ENCODE measurements at regions not wholly inside any gene's neighbourhood (a gene's known extent, or its start where the extent isn't known, plus 50 kb on each side); places are given as distances from the start of the nearest gene placed in this dataset.

GRCh38 chr11:57094181-57094935 lies 87.4 kb upstream of the LRRC55 start:
- Histone ChIP-seq H3K4me2 (ENCODE audit: insufficient read depth, low read length) (no peak overlapping the region), H3K4me3 (no peak overlapping the region), H3K9me1 (ENCODE audit: control insufficient read depth, insufficient read depth, low read length) (no peaks in the 10 kb centered on the region), H3K27me3 (ENCODE audit: control insufficient read depth in 2 of 2, insufficient read depth in 2 of 2, low read length in 2 of 2) (no peaks in the 10 kb centered on the region; a peak in 1 of 5 replicates), H3K79me2 (ENCODE audit: control insufficient read depth, insufficient read depth, low read length) (no peaks in the 10 kb centered on the region), H3K27ac (ENCODE audit: extremely low read depth, low read depth, low read length) (no peak overlapping the region), H2AFZ (ENCODE audit: low read depth, low read length) (no peak overlapping the region), H3K9me3 (replicated peaks; ENCODE audit: control insufficient read depth, insufficient read depth, low read depth, low read length) (no peaks in the 10 kb centered on the region), H3K9ac (ENCODE audit: insufficient read depth in 1 of 2, low read depth in 2 of 2, low read length in 2 of 2) (no peak overlapping the region), H4K20me1 (replicated peaks; ENCODE audit: control insufficient read depth, insufficient read depth, low read length) (no peaks in the 10 kb centered on the region), H3K4me1 (replicated peaks in 1 of 2; ENCODE audit: control insufficient read depth in 2 of 2, insufficient read depth in 2 of 2, low read length in 2 of 2) (no peaks in the 10 kb centered on the region), H3K36me3 (ENCODE audit: control insufficient read depth, insufficient read depth, low read length) (no peaks in the 10 kb centered on the region)
- FAIRE-seq (no peak), ATAC-seq (no peak), DNase-seq (ENCODE audit: extremely low read depth in 1 of 4, low spot score in 3 of 4) (no peak)
- CTCF ChIA-PET (ENCODE audit: low intra/inter-chr PET ratio): no interaction called here
- 0% methylated on average over 1 of the region's 1 CpG for WGBS (ENCODE audit: insufficient coverage, low coverage, missing lambda C conversion rate)
- intact Hi-C loops (cut with micrococcal nuclease) (no loop called here), in situ Hi-C loops (cut with MboI) (no loop called here)
- POLR2A ChIA-PET: interaction anchor here (0.7 to 1.1 kb wide), 2 partner anchors 13 to 155 kb away, joined by 3 read pairs; no protein-coding TSS in a partner anchor
- TF ChIP-seq ZNF780A (CRISPR knock-in tag; IDR thresholded peaks at IDR 0.05) (no peak), ZNF561 (CRISPR knock-in tag; conservative IDR thresholded peaks at IDR 0.05) (no peak), RUNX1 (IDR thresholded peaks at IDR 0.05; ENCODE audit: low read depth) (no peak), PURB (CRISPR knock-in tag; IDR thresholded peaks at IDR 0.05; ENCODE audit: low read depth) (no peak), MTF1 (CRISPR knock-in tag; IDR thresholded peaks at IDR 0.05; ENCODE audit: borderline replicate concordance) (no peak), CHD4 (IDR thresholded peaks at IDR 0.05; ENCODE audit: insufficient read depth, insufficient replicate concordance, low read depth, low read length, poor library complexity, severe bottlenecking) (no peak), PHB (CRISPR knock-in tag; IDR thresholded peaks at IDR 0.05) (no peak), PTRF (tag; IDR thresholded peaks at IDR 0.05) (no peak), CAMTA2 (CRISPR knock-in tag; conservative IDR thresholded peaks at IDR 0.05) (no peak), LCOR (CRISPR knock-in tag; IDR thresholded peaks at IDR 0.05) (no peak), ZSCAN32 (CRISPR knock-in tag; IDR thresholded peaks at IDR 0.05) (no peak), KLF10 (CRISPR knock-in tag; IDR thresholded peaks at IDR 0.05) (no peak)
- TF ChIP-seq, protein P1, sequence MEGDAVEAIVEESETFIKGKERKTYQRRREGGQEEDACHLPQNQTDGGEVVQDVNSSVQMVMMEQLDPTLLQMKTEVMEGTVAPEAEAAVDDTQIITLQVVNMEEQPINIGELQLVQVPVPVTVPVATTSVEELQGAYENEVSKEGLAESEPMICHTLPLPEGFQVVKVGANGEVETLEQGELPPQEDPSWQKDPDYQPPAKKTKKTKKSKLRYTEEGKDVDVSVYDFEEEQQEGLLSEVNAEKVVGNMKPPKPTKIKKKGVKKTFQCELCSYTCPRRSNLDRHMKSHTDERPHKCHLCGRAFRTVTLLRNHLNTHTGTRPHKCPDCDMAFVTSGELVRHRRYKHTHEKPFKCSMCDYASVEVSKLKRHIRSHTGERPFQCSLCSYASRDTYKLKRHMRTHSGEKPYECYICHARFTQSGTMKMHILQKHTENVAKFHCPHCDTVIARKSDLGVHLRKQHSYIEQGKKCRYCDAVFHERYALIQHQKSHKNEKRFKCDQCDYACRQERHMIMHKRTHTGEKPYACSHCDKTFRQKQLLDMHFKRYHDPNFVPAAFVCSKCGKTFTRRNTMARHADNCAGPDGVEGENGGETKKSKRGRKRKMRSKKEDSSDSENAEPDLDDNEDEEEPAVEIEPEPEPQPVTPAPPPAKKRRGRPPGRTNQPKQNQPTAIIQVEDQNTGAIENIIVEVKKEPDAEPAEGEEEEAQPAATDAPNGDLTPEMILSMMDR (IDR thresholded peaks at IDR 0.05 in 2 of 3, conservative IDR thresholded peaks at IDR 0.05 in 1 of 3; ENCODE audit: insufficient read depth in 2 of 3, low read depth in 1 of 3, low read length in 3 of 3): no peak
- TF ChIP-seq, protein P2, sequence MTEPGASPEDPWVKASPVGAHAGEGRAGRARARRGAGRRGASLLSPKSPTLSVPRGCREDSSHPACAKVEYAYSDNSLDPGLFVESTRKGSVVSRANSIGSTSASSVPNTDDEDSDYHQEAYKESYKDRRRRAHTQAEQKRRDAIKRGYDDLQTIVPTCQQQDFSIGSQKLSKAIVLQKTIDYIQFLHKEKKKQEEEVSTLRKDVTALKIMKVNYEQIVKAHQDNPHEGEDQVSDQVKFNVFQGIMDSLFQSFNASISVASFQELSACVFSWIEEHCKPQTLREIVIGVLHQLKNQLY (CRISPR knock-in tag; conservative IDR thresholded peaks at IDR 0.05): no peak
- TF ChIP-seq, protein P3, sequence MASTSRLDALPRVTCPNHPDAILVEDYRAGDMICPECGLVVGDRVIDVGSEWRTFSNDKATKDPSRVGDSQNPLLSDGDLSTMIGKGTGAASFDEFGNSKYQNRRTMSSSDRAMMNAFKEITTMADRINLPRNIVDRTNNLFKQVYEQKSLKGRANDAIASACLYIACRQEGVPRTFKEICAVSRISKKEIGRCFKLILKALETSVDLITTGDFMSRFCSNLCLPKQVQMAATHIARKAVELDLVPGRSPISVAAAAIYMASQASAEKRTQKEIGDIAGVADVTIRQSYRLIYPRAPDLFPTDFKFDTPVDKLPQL (IDR thresholded peaks at IDR 0.05; ENCODE audit: extremely low read depth, insufficient read length): no peak
- no TSS peak for BruUV-seq (replicated peaks)
